ENCODE measurements at regions not wholly inside any gene's neighbourhood (a gene's known extent, or its start where the extent isn't known, plus 50 kb on each side); places are given as distances from the start of the nearest gene placed in this dataset.
"Not testable (repeated sequence)": the region's sequence is repeated elsewhere in the genome, so short reads cannot be mapped to it uniquely, and the experiment has no call there.

DNA sequence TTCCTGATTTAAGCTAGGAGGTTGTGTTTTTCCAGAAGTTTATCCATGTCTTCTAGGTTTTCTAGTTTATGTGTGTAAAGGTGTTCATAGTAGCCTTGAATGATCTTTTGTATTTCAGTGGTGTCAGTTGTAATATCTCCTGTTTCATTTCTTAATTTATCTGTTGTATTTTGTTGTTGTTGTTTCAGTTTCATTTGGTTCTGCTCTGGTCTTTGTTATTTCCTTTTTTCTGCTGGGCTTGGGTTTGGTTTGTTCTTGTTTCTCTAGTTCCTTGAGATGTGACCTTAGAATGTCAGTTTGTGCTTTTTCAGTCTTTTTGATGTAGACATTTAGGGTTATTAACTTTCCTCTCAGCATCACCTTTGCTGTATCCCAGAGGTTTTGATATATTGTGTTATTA is 62.8 kb downstream of the SCP2D1 start:
- FAIRE-seq = not testable (repeated sequence)

DNA sequence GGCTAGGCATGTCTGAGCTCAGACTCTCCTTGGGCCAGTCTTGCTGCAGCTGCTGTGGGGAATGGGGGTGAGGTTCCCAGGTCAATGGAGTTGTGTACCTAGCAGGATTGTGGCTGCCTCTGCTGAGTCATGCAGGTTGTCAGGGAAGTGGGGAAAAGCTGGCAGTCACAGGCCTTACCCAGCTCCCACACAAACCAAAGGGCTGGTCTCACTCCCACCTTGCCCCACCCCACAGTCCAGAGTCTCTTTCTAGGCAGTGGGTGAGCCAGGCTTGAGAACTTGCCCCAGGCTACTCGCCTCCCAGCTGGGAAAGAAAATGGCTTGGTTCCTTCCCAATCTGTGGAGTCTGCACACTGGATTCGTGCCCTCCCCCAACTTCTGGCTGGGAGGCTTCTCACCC is 65.7 kb downstream of the SCP2D1 start:
- no peak for FAIRE-seq

DNA sequence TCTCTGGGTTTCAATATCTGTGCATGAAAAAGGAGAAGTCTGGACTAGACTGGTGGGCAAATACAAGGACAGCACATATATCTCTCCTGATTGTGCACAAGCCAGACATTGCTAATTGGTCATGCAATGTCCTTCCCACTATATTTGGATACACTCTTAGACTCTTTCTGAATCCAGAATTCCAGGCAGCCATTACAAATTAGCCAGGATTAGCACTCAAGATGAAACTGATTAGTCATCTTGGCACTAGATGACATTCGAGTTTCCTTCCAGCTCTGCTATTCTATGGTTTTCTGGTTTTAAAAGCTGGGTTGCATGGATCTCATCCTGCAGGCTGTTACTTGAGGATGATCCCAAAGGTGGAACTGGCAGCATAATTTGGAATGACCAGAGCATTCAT is 73.2 kb downstream of the SCP2D1 start:
- no peak for FAIRE-seq

DNA sequence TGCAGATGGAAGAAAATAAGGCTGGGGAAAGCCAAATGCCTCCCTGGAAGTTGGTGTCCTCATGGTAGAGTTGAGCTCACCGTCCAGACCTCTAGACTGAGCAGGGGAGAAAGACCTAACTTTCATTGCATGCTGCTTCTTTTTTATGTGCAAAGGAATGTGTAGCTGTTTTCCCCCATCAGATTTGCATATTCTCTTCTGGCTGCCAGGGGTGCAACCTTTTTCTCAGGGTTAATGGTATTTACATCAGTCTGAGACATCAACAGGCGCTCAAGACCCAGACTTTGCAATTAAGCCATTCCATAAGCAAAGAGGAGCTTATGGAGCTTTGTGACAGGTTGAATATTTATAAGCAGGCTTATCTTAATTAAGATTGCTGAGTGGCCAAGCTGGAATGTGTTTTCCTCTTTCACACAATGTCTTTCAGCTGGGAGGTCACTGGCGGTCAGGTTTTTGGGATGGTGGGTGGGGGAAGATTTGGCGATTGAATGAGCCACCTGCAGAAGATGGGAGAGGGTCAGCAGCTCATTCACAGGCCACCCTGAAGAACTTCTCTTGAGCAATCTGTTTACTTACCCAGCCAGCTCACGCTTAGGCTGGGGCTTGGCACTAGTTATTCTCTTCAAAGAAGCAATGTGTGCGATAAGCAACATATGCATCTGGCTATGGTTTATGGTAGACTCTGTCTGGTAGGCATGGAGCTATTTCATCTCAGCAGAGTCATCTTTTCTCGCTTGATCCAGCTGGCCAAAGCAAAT is 88.6 kb downstream of the SCP2D1 start:
- FAIRE-seq = no peak

DNA sequence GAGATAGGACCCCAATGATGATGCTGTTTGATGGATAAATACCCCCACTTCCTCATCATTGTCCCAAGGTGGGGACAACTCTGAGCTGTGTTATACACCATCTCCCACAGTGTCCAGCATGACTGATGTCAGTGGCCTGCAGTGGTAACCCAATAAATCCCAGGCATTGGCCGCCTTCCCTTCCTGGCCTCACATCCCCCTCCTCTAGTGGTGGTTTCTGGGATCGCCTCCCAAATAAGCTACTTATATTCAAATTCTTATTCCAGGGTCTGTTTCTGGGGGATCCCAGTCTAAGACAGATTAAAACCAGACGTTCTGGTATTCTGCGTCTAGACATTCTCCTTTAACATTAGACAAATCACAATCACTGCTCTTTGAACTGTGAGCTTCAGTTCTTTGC is 90.6 kb downstream of the SCP2D1 start:
- no peak for FAIRE-seq

DNA sequence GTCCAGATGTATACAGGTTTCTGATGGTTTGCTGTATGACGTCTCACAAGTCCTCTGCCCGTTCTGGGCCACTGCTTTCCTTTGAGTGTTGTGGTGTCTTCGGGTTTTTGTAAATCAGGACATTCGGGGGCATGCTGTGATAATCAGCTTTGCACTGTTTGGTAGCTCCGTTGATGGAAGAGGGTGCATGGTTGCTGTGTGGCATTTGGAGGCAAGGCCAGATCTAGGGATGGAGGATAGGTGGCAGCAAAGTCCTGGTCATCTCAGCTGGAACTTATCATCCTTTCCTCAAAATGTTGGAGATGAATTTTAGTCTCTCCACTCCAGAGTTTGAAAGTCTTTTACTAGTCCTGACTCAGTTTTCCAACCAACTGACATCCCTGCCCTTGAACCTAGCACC is 91.0 kb downstream of the SCP2D1 start:
- no peak for FAIRE-seq

DNA sequence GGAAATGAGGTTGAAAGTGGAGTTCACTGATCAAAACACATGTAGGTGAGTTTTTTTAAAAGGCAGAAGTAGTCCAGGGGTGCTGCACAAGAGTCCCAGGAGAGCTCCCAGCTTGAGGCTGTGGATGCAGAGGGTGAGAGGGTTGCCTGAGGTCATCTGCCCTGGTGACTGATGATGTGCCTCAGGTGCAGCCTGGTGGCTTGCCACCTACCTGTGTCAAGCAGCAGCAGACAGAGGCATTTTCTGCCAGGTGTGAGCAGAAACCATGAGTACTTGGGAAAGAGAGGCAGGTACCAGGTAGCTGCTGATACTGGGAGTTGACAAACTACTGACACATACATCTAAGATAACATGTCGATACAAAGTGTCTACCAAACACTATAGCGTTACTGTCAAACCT is 92.5 kb downstream of the SCP2D1 start:
- no peak for FAIRE-seq

DNA sequence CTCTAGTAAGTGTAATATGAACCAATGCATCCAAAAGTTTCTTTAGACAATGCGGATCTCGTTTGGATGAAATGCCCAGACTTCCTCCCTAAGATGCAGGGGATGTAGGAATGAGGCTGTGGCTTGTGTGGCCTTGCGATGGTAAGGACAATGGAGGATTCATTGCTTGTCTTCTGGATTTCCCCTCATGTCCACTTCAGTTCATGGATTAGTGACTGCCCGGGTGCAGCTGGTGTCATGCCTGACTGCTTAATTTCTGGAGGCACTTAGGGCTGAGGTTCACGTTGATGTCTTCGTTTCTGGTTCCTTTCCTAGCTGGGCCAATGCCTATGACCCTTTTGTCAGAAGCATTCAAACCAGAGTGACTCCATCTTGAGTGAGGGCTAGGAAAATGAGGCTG is 93.8 kb downstream of the SCP2D1 start:
- no peak for FAIRE-seq

DNA sequence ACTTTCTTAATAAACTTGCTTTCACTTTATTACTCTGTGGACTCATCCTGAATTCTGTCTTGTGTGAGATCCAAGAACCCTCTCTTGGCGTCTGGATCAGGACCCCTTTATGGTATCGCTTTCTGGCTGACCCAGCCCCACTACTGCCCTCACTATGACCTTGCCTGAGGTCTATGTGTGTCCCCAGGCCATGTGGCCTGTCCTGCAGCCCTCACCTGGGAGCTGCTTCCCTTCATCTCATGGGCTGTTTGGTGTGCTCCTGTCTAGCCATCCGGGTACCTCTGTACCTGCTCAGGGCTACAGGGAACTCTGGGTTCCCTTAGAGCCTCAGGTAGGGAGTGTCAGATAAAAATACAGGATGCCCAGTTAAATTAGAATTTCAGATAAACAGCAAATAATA is 94.5 kb downstream of the SCP2D1 start:
- no peak for FAIRE-seq

DNA sequence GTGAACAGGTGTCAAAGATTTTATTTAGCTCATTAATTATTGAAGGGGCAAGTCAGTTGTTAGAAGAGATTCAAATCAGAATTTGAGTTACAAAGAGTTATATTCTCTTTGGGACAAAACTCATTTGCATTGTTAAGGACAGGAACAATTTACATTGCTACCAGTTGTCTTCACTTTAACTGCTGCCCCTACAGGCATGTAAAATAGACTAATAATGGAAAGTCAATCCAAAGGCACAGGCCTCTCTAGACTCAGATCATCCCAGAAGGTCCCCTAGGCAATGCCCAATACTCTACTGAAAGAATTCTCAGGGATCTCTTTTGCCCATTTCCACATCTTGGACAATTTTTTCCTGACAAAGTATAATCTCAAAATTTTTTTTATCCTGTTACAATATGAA is 95.7 kb downstream of the SCP2D1 start:
- no peak for FAIRE-seq

DNA sequence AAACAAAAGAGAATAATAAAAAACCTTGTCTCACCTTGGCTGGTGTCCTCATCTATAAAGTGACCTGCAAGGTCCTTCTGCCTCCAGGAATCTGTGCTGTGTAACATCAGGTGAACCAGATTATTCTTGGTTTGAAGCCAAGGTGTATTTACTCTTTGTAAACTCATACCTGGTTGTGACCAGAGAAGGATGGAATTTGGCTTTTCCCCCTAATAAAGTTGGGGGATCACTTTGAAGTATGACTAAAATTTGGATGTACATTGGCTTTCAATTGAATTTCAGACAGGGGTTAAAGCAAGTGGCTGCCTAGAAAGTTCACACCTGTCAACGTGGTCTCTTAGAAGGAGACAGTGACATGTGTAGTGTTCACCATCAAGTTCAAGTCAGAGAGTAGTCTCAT is 100.1 kb downstream of the SCP2D1 start:
- FAIRE-seq = no peak

DNA sequence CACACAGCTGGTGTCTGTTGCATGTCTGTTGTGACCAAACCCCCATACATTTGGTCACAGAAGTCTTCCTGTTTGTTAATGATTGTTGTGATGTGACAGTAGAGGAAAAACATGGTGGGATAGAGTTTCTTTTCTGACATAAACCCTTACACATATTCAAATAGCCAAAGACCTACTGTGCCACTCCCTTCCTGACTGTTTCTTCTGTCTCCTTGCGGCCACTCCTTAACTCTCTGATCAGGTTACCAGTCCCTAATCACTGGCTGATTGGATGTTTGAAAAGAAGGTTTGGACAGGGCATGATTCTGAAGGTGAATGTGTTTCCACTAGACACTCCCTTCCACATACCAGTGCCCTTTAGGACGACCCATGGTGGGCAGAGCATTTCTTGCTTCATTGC is 101.2 kb downstream of the SCP2D1 start:
- no peak for FAIRE-seq

DNA sequence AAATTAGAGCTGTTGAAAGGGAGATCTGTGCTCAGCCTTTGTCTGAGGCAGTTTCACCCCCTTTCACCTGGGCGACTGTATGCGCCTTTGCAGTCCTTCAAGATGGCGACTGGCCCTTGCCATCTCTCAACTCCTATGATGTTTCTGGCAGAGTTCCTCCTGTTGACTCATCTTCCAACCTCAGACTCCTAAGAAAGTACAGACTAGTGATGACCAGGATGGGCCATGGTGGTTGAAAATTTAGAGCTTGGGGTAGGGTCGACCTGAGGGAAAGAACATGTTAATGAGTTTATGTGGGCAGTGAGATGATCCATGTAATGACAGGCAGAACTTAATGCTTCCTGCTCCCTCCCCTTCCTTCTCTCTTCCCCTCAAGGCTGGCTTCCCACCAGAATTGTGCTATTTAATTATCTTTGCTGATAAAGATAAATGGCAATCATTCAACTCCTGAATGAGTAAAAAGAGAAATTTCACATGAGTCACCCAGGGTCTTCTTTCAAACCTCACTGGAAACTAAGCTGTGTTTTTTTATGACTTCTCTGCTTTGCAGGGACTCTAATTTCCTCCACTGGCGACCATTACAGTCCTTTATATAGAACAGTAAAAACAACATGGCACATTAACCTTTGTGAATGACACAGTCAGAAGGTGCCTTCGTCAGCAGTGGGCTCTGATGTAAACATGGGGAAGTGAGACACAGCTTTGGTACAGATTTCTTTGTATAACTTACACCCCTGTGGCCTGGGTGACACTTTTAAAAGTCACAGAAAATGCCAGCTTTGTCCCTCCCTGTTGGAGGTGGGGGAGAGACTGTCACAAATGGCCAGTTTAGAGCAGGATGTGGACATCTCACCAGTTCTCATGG is 103.5 kb downstream of the SCP2D1 start:
- FAIRE-seq = no peak

DNA sequence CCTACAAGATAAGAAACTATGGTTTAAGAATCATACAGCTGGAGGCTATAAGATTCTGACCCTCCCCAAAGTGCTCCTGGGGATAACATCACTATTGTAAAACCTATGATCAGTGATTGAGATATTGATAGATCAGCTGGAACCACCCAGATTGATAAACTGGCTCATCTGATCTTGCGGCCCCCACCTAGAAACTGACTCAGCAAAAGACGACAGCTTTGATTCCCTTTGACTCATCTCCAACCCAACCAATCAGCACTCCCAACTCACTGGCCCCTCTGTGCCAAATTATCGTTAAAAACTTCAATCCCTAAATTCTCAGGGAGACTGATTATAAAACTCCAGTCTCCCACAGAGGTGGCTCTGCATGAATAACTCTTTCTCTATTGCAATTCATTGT is 106.4 kb downstream of the SCP2D1 start:
- no peak for FAIRE-seq

DNA sequence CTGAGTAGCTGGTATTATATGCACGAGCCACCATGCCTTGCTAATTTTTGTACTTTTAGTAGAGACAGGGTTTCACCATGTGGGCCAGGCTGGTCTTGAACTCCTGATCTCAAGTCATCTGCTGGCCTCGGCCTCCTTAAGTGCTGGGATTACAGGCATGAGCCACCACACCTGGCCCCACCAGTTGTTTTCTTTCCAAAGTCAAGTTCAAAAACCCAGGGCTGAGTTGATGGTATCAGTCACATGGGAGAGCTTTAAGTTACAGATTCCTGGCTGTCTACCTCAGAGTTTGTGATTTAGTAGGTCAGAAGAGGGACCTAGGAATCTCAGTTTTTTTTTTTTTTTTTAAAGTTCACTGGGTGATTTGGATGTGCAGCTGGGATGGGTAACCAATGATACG is 107.7 kb downstream of the SCP2D1 start:
- no peak for FAIRE-seq

DNA sequence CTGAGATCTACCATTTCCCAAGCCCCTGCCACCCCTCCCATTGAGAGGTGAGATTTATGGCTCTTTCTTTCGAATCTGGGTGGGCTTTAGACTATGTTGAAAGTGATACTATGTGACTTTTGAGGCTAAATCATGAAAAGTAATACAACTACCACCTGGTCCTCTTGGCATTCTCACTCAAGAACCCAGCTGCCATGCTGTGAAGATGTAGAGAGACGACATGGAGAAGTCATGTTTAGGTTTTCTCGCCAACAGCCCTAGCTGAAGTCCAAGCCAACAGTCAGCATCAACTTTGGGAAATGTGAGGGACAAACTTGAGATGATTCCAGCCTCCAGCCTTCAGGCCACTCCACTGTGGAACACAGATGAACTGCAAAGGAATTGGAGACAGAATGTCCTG is 108.7 kb downstream of the SCP2D1 start:
- FAIRE-seq = no peak

DNA sequence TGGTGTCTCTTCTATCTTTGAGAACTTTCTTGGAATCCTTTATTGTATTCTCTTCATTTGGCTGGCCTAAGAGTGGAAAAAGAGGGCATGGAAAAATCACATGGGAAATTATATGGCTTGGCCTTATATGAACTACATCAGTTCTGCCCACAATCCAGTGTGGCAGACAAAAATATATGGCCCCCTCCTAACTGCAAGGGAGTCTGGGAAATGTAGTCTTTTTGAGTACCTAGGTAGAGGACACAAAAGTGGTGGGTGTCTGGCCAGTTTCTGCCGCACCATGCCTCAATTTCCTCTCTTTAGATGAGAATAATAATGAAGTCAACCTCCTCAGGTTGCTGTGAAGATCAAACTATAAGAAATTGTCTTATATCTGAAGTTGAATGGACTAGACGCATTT is 109.3 kb downstream of the SCP2D1 start:
- no peak for FAIRE-seq

DNA sequence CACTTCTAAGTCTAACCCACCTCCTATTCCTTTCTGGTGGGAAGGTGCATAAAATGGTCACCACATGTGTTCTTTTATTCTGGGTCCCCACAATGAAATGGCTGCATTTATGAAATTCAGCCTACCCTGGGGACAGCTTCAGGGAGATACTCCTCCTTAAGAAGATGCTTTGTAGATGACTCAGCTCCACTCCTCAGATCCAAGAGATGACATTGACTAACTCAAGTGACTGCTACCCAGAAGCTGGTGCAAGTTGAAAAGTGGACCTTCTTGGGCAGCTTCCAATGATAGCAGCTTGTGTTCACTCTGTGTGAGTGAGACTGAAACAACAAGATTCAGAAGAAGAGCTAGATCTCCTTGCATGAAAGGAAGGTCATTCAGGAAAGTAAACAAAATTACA is 113.4 kb downstream of the SCP2D1 start:
- FAIRE-seq = no peak

DNA sequence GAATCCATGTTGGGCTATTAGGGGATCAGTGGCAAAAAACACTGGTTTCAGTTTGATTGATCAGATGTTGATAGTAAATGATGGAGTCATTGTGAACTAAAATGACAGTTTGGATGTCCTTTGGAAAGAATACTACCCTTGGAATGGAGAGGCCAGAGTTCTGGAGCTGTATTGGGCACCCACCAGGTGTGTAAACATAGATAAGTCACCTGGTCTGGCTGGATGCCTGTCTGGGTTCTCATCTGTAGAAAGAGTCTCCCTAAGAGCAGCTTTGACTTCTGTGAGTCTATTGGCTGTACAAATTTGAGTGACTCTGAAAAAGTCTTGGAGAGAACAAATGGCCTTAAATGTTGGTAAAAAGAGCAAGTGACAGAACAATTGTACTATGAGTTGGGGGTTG is 115.0 kb downstream of the SCP2D1 start:
- FAIRE-seq = no peak

DNA sequence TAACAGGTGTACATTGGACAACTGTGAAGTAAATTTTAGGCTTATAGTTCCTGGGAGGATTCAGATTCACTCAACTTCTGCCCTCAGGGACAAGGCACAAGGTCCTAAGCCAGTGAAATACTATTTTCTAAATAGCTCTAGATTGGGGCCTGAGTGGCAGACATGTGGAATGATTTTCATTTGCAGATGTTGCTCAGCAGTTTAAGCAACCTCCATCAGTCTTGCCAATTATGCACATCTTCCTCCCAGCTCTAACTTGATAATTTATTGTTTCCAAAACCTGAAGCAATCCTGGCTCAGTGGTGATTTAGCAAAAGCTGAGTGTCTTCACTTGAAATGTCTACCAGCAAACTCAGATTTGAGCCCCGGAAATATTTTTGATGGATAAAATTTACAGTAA is 116.2 kb downstream of the SCP2D1 start:
- FAIRE-seq = no peak

DNA sequence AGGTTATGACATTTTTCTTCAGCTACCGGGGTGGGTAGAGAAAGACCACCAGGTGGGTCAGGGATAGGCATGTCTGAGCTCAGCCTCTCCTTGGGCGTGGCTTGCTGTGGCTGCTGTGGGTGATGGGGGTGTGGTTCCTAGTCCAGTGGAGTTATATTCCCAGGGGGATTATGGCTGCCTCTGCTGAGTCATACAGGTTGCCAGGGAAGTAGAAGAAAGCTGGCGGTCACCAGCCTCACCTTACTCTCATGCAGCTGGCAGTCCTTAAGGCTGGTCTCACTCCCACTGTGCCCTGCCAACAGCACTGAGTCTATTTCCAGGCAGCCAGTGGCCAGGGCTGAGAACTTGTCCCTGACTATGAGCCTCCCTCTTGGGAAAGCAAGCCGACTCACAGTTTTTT is 130.0 kb downstream of the SCP2D1 start:
- no peak for FAIRE-seq

DNA sequence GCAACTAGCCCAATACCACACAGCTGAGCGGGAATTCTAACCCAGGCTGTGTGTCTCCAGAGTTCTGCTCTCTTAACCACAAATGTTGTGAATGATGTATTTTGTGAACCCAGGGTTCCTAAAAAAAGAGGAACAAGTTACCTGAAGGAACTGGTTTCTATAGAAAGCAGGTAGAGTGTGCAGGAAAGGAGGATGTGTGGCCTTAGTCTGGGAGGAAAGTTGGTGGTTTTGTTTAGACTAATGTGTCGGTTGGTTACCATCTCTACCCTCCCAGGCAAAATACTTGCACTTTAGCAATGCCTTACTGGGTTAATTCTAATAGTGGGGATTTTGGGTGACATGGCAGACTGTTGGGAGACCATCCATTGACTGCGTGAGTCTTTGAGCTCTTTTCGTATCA is 143.3 kb downstream of the SCP2D1 start:
- no peak for FAIRE-seq

DNA sequence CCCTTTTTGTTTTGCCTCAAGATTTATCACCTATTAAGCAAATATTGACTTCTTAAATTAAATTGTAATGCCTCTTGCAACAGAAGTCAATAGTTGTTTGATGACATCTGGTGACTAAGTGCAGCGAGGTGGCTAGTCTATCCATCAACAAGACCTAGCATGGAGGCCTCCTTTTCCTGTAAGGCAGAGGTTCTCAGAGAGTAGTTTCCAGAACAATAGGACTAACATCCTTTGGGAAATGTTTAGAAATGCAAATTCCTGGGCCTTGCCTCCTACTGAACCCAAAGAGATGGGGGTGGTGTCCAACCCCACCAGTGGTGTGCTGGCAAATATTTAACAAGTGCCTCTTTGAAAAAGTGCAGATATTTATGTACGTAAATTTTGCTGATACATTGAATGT is 143.7 kb downstream of the SCP2D1 start:
- FAIRE-seq = no peak

DNA sequence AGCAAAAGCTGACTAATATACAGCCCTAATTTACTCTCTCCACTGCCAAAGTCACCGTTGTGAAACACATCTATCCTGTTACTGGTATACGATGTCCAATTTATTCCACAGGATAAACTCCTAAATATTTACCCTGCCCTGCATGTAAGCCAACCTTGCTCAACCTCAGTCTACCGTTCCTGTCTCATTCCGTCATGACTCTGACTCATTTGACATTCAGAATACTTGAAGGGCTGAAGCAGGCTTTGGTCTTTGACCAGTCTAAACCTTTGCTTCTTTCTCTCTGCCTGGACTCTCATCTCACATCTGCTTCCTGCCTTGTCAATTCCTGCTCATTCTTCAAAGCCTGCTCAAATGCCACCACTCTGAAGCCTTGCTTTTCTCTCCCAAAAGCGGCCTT is 157.5 kb downstream of the SCP2D1 start:
- no peak for FAIRE-seq

DNA sequence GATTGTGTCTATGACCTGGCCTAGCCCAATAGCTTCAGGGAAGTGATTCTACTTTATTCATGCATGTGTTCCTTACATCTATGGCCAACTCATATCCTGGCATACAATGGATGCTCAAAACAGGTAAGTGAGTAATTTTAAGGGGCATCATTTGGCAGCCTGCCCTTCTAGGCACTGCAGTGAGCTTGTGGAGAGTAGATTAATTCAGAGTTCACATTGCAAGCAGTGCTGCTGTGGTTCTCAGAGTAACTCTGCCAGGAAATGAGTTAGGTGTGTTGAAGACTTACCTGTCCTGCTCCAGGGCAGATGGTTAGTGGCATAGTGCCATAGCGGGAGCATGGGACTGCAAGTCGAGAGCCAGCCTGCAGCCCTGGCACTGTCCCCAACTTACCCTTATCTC is 158.0 kb downstream of the SCP2D1 start:
- FAIRE-seq = no peak
